Right lobe of liver (tissue), 6 donors: ENCODE measurements at regions not wholly inside any gene's neighbourhood (a gene's known extent, or its start where the extent isn't known, plus 50 kb on each side); places are given as distances from the start of the nearest gene placed in this dataset.

Source experiments
- ATAC-seq, 4 donors: fragments of 200-7000 bp; cut with Tn5 transposase; one replicate each; pipeline ENCODE4 v1.9.1; 2020; ENCODE audit warnings: mild to moderate bottlenecking in 4 of 4, moderate library complexity in 4 of 4
- DNase-seq, 3 donors: peaks; one replicate each; pipeline ENCODE4 v3.0.0-alpha.2; 2020
- H3K27ac ChIP-seq, 3 donors: fragments of 200-600 bp; one replicate each; pipeline ENCODE4 v1.8.0; 2022
- H3K27me3 ChIP-seq, 2 donors: fragments of 200-600 bp; one replicate each; pipeline ENCODE4 v1.8.0; 2022
- H3K36me3 ChIP-seq, 4 donors: fragments of 200-600 bp; sonication (generic) in 1 of 4; one replicate each; pipeline versions ENCODE4 v1.5.1 to v1.8.0; 2017 to 2022; ENCODE audit warnings: control low read depth in 1 of 4
- H3K4me1 ChIP-seq, 4 donors: fragments of 200-600 bp; sonication (generic) in 1 of 4; one replicate each; pipeline versions ENCODE4 v1.5.1 to v1.8.0; 2017 to 2022; ENCODE audit warnings: control low read depth in 1 of 4
- H3K4me3 ChIP-seq, 3 donors: fragments of 200-600 bp; one replicate each; pipeline ENCODE4 v1.8.0; 2022
- H3K9me3 ChIP-seq, 4 donors: fragments of 200-600 bp; sonication (generic) in 1 of 4; one replicate each; pipeline versions ENCODE4 v1.5.1 to v1.8.0; 2017 to 2022; ENCODE audit warnings: control low read depth in 1 of 4
- CTCF ChIP-seq, 4 donors: fragments of 200-600 bp in 3 of 4; fragments of 450-650 bp in 1 of 4; IDR thresholded peaks; one replicate each; pipeline versions ENCODE4 v1.5.1 to v1.8.0; 2016 to 2022; ENCODE audit warnings: antibody characterized with exemption in 4 of 4, mild to moderate bottlenecking in 2 of 4
- POLR2A ChIP-seq: fragments of 450-650 bp; IDR thresholded peaks from one replicate; pipeline ENCODE4 v1.6.1; 2017; ENCODE audit warnings: antibody characterized with exemption, mild to moderate bottlenecking
- WGBS: methylation state at CpG from one replicate; pipeline ENCODE4 v1.1.6; 2018; ENCODE audit warnings: low coverage, low lambda C conversion rate; ENCODE audit not compliant: insufficient coverage; ENCODE audit errors: missing lambda C conversion rate; 5-methylcytosine and 5-hydroxymethylcytosine counted together
- intact Hi-C, 2 donors: fragments of 100-400 bp; cut with DNase I; formaldehyde crosslinking; loops; one replicate each; pipeline versions ENCODE4 v1.11.2 to v1.14.1; 2022
- donor health status: DM: no; HTN: yes; CAD: no.
- donor health status: DM: no; HTN: no; CAD: no.
- donor health status: DM: no; HTN: no; CAD: no.
- donor health status: DM: no; HTN: yes; CAD: no.
- donor health status: DM: no; HTN: yes; CAD: no.

- Histone ChIP-seq H3K36me3 (no peaks in the 10 kb centered on the region), H3K4me1 (peaks cover 0 to 3% (median 0%) of the 10 kb centered on the region in 4 donors), H3K9me3 (no peaks in the 10 kb centered on the region), H3K27me3 (no peaks in the 10 kb centered on the region), H3K27ac (no peak overlapping the region), H3K4me3 (no peak overlapping the region)
- intact Hi-C loops: no loop called here
- DNase-seq: no peak
- ATAC-seq: no peak
- TF ChIP-seq CTCF (IDR thresholded peaks at IDR 0.05) (no peak), POLR2A (no peak)
Measured at GRCh38 chr11:87399341-87399740, 361.6 kb downstream of the TMEM135 start.

GRCh38 chr11:87398931-87399330, 361.2 kb downstream of the TMEM135 start:
- intact Hi-C loops: no loop called here
- no peak for TF ChIP-seq POLR2A
- TF ChIP-seq CTCF (IDR thresholded peaks at IDR 0.05): no peak

GRCh38 chr11:87397011-87397865, 359.5 kb downstream of the TMEM135 start:
- no peak overlapping the region for H3K4me3 ChIP-seq
- H3K36me3 ChIP-seq: no peaks in the 10 kb centered on the region
- peak in 2 of 4 donors; percentile 26 to 35 for ATAC-seq
- TF ChIP-seq CTCF (IDR thresholded peaks at IDR 0.05) (no peak), POLR2A (no peak)
- H3K4me1 ChIP-seq: peaks cover 0 to 3% (median 0%) of the 10 kb centered on the region in 4 donors
- H3K27me3 ChIP-seq: no peaks in the 10 kb centered on the region
- WGBS: 50% methylated on average over 5 of the region's 5 CpGs
- H3K27ac ChIP-seq: no peak overlapping the region
- DNase-seq: no peak
- H3K9me3 ChIP-seq: no peaks in the 10 kb centered on the region
- intact Hi-C loops: no loop called here

More at GRCh38 chr11:87398931-87399330, 361.2 kb downstream of the TMEM135 start:
- Histone ChIP-seq H3K36me3 (no peaks in the 10 kb centered on the region), H3K9me3 (no peaks in the 10 kb centered on the region), H3K27ac (no peak overlapping the region), H3K4me1 (peaks cover 0 to 3% (median 0%) of the 10 kb centered on the region in 4 donors), H3K27me3 (no peaks in the 10 kb centered on the region), H3K4me3 (no peak overlapping the region)
- ATAC-seq (no peak), DNase-seq (no peak)
- 13% methylated on average over 1 of the region's 2 CpGs for WGBS

- Histone ChIP-seq H3K27ac (no peak overlapping the region), H3K9me3 (no peaks in the 10 kb centered on the region), H3K27me3 (no peaks in the 10 kb centered on the region), H3K4me1 (peaks cover 0 to 3% (median 0%) of the 10 kb centered on the region in 4 donors), H3K36me3 (no peaks in the 10 kb centered on the region), H3K4me3 (no peak overlapping the region)
- no peak for ATAC-seq
- intact Hi-C loops: no loop called here
- 89% methylated on average over 1 of the region's 1 CpG for WGBS
- no peak for TF ChIP-seq CTCF (IDR thresholded peaks at IDR 0.05)
- DNase-seq: no peak
Measured at GRCh38 chr11:87394924-87395323, 357.2 kb downstream of the TMEM135 start.
